Amygdala (tissue), 56 donors: ENCODE measurements at regions not wholly inside any gene's neighbourhood (a gene's known extent, or its start where the extent isn't known, plus 50 kb on each side); places are given as distances from the start of the nearest gene placed in this dataset.
A peak's percentile ranks its signal among the peaks of the same experiment; 100 is the strongest.

Experiments used
- DNase-seq, 56 donors: peaks; one replicate each; lab custom pipeline; 2025; lab: John Stamatoyannopoulos, UW

DNA sequence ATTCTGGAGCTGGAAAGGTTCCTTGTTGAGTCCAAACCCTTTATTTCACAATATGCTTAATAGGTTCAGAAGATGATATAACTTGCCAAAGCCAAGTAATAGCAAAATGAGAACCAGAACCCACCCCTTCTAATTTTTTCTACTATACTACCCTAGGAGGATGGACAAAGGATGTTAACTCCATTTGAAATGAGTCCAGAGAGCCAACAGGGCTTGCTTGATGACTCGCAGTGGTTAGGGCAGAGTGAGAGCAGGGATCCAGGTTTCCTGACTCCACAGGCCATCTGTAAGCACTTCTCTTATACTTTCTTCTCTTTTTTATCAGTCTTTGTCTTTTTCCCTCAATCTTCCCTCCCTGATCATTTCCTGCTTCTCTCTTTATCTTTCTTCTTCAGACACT, 668.1 kb downstream of the MED13L start:
- DNase-seq, result no peak

DNA sequence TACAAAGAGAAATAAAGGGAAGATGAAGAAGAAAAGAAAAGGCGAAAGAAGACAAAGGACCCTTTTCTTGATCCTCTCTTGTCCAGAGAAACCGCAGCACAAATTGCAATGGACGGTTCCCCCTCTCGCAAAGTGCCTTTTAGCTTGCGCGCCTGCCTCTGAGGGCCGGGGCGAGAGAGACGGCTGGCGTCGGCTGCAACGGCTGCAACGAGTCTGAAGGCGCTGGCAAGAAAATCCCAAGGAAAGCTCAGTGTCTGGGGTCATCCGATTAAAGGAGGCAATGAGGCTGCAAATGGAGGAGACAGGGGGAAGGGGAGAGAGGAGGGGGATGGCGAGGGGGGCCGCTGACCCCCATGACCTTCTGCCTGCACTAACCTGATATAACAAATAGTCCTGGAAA, 671.5 kb downstream of the MED13L start:
- DNase-seq, result no peak

DNA sequence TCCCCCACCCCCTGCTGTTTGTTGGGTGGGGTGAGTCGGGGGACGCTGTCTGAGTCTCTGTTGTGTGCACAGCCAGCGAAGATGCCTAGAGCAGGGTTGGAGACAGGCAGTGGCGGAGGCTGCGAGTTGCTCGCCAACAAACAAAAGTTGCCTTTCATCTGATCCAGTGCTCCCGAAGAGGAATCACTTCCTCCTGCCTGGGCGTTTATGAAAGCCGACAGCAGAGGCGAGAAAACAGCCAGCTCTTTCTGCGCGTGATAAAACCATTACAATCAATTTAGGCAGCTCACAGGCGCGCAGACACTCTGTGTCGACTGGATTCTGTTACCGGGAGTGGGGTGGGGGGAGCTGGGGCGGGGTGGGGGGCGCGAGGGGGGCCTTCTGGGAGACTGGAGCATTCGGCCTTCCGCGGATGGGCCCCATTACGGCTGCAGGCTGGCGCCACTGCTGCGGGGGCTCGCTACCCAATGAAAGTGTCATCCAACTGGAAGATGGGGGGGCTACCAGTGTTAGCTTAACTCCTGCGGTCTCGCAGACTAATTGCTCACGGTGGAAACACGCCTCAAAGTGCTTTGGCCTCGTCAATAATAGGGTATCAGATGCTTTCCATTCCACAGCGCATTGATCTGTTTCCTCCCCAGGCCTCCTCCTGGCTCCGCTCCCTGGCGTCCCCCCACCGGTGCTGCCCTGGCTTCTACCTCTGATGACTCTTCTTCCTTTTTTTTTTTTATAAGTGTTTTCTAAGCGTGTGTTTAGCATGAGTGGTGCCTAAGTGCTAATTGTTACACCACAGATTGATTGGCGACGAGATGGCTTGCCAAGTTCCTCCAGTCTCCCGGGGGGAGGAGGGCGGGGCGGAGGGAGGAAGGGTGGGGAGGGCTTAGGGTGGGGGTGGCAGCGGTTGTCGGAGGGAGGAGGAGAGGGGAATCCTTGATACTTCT, 678.4 kb downstream of the MED13L start:
- peak in 46 of 56 donors; percentile 2 to 66 (median 21) for DNase-seq

DNA sequence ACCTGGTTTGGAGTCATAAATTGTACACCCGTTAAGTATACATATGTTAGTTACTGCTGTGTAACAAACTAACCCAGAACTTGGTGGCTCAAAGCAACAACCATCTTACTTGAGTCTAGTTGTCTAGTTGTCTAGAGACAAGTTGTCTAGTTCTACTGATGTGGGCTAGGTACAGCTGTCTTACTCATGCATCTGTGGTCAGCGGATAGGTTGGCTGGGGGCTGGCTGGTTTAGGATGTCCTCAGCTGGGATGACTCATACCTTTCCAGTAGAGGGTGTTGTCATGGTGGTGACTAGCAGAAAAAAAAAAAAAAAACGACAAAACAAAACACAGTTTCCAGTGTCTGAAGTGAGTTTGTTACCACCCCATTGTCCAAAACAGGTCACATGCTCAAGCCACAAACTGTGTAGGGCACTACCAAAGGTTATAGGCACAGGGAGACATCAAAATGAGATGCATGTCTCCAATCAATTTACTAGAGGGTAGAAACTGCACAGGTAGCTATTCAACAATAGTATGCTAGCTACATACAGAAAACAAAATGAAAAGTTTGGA, 680.3 kb downstream of the MED13L start:
- no peak for DNase-seq

DNA sequence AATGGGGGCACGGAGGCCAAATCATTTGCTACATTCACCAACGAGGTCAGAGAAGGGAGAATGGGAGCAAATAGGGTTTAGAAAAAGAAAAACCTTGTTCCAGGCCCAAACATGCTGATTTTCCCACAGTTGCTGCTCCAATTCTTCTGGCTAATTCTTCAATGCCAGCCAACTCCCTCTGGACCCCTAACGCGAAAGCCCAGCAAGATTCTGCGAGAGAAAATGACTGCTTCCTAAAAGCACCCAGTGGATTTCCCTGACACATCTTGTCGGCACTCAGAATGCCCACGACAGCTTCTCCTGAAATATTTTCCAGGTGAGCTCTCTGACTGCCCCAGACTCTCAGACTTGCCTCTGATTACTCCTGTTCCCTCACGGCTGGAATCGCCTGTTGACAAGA, 689.4 kb downstream of the MED13L start:
- no peak for DNase-seq

DNA sequence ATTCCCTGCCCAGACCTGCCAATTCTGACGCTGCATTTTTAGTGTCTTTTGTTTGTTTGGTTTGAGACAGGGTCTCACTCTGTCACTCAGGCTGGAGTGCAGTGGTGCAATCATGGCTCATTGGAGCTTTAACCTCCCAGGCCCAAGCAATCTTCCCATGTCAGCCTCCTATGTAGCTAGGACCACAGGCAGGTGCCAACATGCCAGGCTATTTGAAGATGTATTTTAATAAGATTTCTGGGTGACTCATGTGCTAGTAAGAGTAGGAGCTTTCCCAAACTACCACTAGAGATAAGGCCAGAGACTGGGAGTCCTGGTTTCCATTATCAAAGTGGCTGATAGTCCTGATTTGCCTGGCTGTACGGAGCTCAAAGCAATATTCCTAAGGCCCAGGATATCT, 693.3 kb downstream of the MED13L start:
- no peak for DNase-seq

DNA sequence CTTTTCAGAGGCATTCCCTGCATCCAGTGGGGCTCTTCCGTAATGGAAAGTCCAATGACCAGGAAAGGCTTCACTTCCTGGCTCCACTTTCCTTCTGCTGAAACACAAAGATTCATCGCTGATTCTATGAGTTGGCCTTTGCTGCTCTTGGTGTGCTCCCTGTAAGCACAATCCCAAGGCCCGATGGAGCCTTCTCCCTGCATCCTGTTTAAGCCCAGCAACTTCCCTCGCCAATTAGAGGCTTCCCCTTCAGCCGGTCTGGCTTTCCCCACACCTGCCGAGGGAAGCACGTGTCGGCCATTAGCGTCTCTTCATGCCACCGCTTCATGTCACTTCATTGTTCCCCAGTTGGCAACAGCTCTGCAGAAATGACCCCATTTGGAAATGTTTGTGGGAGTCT, 693.9 kb downstream of the MED13L start:
- DNase-seq, result no peak

GRCh38 chr12:115577401-115577800, 700.1 kb downstream of the MED13L start:
- DNase-seq, result no peak

DNA sequence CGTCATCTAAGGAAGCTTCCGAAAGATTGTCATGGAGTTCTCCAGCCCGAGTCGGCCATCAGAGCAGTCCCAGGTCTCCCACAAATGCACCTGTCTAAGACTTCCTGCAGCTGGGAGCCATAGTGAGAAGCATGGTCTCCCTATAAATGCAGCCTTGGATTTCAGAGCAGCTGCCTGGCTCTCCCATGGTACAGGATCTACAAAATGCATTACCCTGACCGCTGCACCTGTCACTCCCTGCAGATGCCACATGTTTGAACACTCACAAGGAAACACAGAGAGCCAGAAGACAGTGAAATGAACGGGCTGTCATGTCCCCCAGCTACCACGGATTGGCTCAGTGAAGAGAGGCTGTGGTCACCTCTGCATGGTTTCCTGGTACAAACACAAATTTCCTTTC, 702.7 kb downstream of the MED13L start:
- DNase-seq, result no peak

DNA sequence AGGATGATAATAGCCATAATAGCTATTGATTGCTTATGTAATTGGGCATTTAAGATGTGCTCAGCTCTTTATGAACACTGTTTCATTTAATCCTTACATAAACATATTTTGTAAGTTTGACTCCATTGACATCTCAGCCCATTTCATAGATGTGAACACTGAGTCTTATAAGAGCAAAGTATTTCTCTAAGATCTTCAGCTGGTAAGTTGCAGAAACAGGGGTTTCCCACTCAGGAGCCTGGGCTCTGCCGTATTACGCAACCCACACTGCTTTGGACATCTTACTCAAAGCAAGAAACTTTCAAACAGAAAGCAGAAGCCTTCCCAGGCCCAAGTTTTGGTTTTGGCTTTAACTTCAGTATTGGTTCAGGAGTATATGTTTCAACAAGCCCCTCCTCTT, 705.1 kb downstream of the MED13L start:
- peak in 12 of 56 donors; percentile 2 to 44 (median 8) for DNase-seq

DNA sequence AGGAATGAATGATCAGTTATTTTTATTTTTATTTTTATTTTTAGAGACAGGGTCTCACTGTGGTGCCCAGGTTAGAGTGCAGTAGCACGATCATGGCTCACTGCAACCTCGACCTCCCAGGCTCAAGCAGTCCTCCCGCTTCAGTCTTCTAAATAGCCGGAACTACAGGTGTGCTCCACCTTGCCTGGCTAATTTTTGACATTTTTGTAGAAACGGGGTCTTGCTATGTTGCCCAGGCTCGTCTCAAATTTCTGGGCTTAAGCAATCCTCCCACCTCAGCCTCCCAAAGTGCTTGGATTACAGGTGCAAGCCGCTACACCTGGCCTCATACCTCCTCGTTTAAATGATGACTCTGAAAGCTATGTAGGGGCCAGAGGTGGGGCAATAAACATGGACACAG, 706.0 kb downstream of the MED13L start:
- no peak for DNase-seq

GRCh38 chr12:115571027-115571426, 706.5 kb downstream of the MED13L start:
- no peak for DNase-seq

GRCh38 chr12:115570069-115570777, 707.3 kb downstream of the MED13L start:
- no peak for DNase-seq

- peak in 19 of 56 donors; percentile 0 to 36 (median 14) for DNase-seq
These were observed 708.0 kb downstream of the MED13L start for GRCh38 chr12:115569345-115570068.

DNA sequence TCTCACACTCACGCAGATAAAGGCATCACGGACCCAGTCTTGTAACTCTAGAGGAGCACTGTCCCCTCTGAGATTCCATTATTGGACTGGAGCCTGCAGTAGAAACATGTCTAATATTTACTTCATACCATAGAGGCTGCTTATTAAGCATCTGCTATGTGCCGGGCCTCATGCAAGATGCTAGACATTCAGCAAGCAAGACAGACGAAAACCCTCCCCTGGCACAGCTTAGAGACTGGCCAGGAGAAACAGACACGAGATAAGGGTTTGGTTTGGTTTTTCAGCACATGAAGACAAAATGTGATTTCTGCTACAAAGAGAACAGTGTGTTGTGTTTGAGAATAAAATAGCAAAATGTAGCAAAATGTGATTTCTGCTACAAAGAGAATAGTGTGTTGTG, 719.2 kb downstream of the MED13L start:
- DNase-seq, result no peak

DNA sequence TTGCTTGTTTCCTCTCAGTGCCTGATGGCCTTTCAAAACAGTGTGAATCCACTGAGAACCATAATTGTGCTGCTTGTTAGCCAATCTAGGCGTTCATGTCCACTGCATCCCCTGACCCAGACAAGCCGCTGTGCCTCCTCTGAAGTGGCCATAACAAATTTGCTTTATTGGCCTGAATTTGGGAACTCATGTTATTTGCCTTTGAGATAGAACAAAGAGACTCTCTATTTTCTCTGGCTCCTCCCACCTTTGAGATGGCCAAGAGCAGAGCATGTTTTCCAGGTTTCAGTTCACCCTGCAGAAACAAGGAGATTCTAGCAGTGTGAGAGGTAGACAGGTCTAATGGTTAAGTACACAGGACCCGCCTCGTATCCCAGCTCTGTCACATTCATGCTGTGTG, 723.9 kb downstream of the MED13L start:
- no peak for DNase-seq

GRCh38 chr12:115543269-115543668, 734.2 kb downstream of the MED13L start:
- no peak for DNase-seq

GRCh38 chr12:115542656-115543055, 734.8 kb downstream of the MED13L start:
- DNase-seq, result no peak

DNA sequence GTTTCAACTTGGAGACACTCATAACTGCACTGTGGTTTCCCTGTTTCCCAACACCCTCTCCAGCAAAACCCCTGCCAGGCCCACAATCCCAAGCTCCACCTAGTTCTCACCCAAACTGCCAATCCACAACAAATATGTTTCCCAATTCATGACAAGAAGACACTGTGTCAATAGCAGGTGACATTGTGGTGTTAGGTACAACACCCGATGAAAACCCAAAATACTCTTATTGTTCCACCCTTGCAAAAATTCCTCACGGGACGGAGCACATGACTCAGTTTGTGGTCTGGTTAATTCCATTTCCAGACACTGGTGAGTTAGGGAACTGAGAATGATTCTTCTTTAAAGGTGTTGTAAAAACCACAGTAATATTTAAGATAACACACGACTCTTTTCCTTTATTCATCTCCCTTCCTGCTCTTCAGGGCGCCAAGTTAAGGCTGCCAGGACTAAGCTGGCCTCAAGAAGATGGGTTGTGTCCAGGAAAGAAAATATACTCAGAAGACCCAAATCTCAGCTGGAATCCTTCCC, 735.5 kb downstream of the MED13L start:
- DNase-seq, result no peak

DNA sequence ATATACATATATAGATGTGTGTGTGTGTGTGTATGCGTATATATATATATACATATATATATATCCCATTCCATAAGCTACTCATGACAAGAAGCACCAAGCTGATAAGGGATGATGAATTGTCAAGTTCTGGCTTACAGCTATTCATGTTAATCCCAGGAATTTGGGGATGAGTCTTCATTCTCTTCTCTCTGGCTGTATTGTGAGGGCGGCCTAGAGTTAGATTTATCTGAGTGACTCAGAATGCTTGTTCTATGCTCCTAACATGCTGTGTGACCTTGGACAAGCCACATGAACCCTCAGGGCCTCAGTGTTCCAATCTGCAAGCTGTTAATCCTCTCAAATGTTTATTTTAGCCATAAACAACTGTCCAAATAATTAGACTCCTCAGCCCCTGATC, 749.0 kb downstream of the MED13L start:
- DNase-seq, result no peak
